IPS-NIHi7 (cell line): ENCODE measurements at regions not wholly inside any gene's neighbourhood (a gene's known extent, or its start where the extent isn't known, plus 50 kb on each side); places are given as distances from the start of the nearest gene placed in this dataset.
A peak's percentile ranks its signal among the peaks of the same experiment; 100 is the strongest.
"Not testable (repeated sequence)": the region's sequence is repeated elsewhere in the genome, so short reads cannot be mapped to it uniquely, and the experiment has no call there.

Source experiments
- DNase-seq: peaks from one replicate; pipeline ENCODE4 v3.0.0; 2012; ENCODE audit warnings: mixed read lengths; ENCODE audit errors: extremely low spot score

DNA sequence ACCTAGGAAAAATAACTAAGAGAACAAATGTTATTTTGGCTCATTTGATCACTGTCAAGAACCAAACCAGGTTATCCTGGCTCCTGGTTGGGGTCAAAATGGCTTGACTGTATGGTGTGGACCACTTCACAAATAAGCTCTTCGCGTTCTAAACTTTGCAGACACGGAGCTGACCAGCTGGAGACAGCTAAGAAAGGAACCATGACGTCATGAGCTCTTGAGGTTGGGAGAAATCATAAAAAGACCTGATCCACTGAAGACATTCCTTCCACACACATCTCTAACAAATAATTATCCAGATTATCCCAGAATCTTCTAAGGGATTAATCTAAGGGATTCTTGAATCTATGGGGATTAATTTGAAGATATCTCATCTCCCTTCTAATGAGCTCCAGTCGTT is 321.5 kb upstream of the IGF1R start:
- DNase-seq: no peak

- DNase-seq: no peak
Measured at GRCh38 chr15:98330258-98330657, 318.1 kb upstream of the IGF1R start.

- DNase-seq: no peak
Measured at GRCh38 chr15:98330692-98331435, 317.5 kb upstream of the IGF1R start.

DNA sequence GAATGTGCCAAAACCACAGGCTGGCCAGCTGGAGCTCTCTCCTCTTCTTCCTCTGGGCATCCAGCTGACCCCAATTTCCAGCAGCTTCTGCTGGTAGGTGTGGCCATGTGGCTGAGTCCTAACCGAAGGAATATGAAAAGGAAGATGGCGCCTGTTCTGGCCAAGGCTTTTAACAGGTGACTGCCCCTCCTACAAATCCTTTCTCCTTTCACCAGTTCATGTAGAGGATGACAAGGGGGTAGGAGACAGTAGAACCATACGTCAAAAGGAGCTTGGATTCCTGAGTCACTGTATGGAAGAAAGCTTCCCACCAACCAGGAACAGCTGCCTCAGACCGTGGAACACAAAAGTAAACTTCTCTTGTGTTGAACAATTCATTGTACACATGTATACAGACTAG is 316.7 kb upstream of the IGF1R start:
- no peak for DNase-seq

- DNase-seq: no peak
Measured at GRCh38 chr15:98333251-98333650, 315.1 kb upstream of the IGF1R start.

DNA sequence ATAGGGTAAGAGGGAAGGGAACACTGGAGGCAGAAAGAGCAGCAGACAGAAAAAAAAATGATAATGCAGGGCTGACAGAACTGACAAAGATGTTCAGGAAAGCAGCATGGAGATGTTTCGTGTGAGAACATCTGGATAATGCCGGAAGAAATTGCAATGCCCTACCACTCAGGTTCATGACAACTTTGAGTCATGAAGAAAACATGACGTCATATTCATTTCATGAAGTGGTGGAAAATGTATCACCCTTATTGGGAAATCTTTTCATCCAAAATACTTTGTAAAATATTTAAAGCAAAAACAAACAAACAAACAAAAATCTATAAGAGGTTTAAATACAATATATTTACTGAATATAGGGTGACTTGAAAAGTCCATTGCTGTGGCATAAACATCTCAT is 305.4 kb upstream of the IGF1R start:
- DNase-seq: no peak

DNA sequence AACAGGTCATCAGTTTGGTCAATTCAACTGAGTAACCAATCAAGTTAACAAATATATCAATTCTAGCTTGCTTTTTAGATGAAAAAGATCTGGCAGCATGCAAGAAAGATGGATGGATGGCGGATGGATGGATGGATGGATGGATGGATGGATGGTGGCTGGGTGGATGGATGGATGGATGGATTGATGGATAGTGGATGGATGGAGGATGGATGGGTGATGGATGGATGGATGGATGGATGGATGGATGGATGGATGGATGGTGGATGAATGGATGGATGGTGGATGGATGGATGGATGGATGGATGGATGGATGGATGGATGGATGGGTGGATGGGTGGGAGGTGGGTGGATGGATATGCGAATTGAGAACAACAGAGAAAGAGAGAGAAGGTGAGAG is 303.7 kb upstream of the IGF1R start:
- DNase-seq: no peak

- no peak for DNase-seq
Measured at GRCh38 chr15:98347001-98347400, 301.3 kb upstream of the IGF1R start.

DNA sequence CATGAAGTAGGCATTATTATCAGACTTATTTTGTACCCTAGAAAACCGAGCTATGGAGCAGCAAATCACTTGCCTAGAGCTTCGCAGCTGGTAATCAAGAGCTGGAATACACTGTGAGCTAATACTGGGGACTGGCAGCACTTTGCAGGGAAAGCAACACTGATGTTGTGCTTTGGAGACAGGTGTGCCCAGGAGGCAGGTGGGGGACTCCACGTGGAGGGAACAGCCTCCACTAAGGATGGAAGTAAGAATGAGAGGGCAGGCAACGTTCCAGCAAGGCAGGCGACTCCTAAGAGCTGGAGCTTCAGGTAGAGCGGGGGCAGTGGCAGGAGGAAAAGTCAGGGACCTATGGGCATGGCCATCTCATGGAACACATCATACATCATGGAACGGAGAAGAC is 300.5 kb upstream of the IGF1R start:
- no peak for DNase-seq

DNA sequence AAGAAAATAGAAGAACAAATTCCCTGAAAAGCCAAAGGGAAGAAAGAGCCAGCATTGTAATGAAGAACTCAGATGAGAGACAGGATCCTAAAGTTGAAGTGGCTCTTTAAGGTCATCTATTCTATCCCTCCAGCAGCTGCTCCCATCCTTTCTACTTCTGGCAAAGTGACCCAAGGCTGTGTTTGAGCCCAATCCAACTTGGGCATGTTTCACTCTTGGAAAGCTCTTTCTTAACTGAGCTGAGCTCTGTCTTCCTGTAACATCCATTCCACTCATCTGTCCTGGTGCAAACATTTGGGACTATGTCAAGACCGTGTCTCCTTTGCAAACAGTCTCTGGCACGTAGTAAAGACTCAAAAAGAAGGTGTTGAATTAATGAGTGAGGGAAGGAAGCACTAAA is 298.1 kb upstream of the IGF1R start:
- DNase-seq: no peak

DNA sequence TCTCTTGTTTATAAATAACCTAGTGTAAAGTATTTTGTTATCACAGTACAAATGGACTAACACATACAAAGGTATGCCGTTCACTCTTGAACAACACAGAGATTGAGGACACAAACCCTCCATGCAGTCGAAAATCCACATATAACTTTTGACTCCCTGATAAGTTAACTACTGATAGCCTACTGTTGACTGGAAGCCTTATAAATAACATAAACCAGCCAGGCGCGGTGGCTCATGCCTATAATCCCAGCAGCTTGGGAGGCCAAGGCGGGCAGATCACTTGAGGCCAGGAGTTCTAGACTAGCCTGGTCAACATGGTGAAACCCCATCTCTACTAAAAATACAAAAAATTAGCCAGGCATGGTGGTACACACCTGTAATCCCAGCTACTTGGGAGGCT is 290.1 kb upstream of the IGF1R start:
- not testable (repeated sequence) for DNase-seq

- DNase-seq: no peak
Measured at GRCh38 chr15:98358971-98359370, 289.4 kb upstream of the IGF1R start.

GRCh38 chr15:98363416-98363815 is 284.9 kb upstream of the IGF1R start:
- no peak for DNase-seq

GRCh38 chr15:98363955-98364354 is 284.4 kb upstream of the IGF1R start:
- DNase-seq: no peak

- no peak for DNase-seq
Measured at GRCh38 chr15:98369081-98369716, 279.1 kb upstream of the IGF1R start.

DNA sequence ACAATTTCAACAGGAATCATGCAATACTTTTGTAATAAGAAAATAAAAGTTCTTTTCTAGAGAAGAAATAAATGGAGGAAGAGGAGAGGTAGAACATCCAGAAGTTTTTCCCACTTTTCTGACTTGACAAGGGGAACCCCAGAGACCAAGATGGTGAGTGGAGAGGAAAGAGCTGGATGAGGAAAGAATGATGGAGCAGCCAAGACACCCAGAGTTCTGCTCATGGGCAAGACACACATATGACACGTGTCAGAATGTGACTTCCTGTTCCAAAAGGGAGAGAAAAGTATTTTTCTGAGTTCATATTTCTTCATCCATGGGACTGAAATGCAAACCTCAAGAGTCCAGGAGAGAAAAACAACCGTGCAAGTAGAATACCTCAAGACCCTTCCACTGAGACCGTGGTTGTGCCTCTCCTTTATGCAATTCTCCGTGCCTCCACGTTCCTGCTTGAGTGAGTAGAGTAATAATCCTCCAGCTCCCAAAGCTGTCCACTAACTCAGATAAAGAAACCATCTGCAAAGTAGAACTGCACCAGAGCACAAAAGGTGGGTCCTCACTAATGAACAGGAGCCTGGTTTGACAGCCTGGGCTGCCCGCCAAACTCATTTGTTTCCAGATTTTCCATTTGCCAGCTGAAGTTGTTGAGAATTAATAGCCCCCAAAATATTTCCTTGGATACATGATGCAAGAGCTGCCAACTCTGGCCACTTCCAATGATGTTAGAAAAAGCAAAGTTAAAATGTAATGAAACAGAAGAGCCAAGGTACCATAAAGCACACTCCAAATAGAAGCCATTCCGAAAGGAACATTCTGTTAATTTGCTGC is 272.6 kb upstream of the IGF1R start:
- DNase-seq: no peak

DNA sequence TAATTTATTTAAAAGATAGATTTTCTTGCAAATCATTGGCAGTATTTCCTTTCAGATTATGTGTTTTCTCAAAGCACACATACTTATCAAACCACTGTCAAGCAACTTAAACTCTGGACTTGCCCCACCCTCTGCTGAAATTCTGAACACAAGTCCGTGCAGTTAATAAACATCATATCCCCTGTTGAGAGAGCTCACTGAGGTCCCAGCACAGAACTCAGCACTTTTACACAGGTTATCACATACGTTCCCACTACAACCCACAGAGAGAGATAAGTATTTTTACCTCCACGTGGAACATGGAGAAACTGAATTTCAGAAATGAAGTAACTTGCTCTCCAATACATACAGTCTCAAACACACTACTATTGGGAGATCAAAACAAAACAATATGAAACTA is 267.6 kb upstream of the IGF1R start:
- DNase-seq: no peak

- no peak for DNase-seq
Measured at GRCh38 chr15:98381446-98381845, 266.9 kb upstream of the IGF1R start.

- DNase-seq: peak; percentile 67
Measured at GRCh38 chr15:98382139-98382538, 266.2 kb upstream of the IGF1R start.

- DNase-seq: no peak
Measured at GRCh38 chr15:98383571-98383970, 264.8 kb upstream of the IGF1R start.

- DNase-seq: no peak
Measured at GRCh38 chr15:98384328-98385029, 263.9 kb upstream of the IGF1R start.

- no peak for DNase-seq
Measured at GRCh38 chr15:98385752-98386381, 262.5 kb upstream of the IGF1R start.
